ENCODE measurements at regions not wholly inside any gene's neighbourhood (a gene's known extent, or its start where the extent isn't known, plus 50 kb on each side); places are given as distances from the start of the nearest gene placed in this dataset.
"Not testable (repeated sequence)": the region's sequence is repeated elsewhere in the genome, so short reads cannot be mapped to it uniquely, and the experiment has no call there.

DNA sequence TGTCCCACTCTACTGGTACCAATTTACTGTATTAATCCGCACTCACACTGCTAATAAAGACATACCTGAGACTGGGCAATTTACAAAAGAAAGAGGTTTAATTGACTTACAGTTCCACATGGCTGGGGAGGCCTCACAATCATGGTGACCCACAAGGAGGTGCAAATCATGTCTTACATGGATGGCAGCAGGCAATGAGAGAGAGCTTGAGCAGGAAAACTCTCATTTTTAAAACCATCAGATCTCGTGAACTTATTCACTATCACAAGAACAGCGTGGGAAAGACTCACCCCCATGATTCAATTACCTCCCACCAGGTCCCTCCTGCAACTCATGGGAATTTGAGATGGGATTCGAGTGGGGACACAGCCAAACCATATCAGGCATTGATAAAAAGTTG, 298.5 kb downstream of the DUSP6 start:
- not testable (repeated sequence) for DNase-seq

DNA sequence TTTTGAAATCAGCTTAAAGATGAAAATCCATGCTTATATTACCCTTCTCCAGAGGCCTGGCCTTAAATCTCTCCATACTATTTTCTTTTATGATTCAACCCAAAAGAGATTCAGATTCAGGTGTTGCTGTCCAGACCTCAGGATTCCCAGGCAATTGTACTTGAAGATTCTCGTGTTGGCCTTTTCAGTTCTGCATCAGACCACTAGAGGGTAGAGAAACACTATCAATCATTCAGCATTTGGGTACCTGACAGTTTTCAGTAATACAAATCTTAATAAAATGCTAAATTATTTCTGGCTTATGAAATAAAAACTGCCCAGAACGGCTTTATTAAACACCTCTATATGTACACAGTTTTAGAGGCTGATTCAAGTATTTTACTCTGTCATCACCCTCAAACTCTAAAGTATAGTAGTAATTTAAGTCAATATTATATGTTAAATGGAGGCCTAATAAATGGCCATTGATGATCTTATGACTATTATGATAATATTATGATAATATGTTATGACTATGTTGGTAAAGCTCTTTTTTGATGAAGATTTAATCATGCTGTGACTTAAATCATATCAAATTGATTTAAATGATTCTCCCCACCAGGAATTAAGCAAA, 301.1 kb downstream of the DUSP6 start:
- peak; percentile 20 for DNase-seq

GRCh38 chr12:89047856-89048418, 304.4 kb downstream of the DUSP6 start:
- no peak for DNase-seq

DNA sequence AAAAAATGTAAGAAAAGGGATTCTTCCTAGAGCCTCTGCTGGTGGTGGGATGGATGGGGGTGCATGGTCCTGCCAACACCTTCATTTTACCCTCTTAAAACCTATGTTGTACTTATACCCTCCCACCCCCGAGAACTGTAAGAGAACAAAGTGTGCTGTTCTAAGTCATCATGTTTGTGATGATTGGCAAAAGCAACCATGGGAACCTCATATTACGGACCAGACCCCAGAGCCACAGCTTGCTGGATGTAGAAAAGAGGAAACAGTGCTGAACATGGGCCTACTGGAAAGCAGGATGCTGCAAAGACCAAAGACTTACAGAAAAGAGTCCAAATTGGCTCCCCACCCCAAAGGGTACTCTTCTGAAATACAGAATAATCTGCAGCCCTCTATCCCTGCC, 311.2 kb downstream of the DUSP6 start:
- DNase-seq: no peak

DNA sequence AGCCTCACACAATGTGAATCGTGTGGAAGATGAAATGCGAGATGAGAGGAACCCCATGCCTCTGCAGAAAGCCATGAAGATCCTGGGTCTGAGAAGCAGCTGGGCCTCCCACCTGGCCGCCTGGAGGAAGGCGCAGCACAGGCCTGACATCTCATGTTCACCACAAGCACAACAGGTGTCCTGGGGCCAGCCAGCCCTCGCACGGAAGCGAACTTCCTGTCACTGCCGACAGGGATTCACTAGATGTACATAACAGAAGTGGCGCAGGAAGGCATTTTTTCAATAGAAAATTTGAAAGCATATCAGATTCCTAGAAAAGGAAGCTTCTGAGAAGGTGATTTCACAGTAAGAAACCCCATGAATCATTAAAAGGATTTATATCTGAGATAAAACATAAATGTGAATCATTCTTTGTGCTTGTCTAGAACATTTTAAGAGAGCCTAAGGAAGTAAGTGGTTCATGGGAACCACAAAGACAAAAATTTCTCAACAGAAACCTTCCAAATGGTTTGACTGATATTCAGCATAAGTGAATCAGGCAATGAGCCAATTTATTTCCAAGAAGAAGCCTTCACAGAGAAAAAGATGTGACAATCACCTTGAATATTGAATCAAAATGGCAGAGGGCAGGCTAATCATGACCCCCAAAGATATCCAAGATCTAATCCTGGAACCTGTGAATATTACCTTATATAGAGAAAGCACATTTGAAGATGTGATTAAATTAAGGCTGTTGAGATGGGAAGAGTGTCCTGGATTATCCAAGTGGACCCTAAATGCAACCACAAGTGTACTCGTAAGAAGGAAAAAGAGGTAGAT, 311.9 kb downstream of the DUSP6 start:
- no peak for DNase-seq

DNA sequence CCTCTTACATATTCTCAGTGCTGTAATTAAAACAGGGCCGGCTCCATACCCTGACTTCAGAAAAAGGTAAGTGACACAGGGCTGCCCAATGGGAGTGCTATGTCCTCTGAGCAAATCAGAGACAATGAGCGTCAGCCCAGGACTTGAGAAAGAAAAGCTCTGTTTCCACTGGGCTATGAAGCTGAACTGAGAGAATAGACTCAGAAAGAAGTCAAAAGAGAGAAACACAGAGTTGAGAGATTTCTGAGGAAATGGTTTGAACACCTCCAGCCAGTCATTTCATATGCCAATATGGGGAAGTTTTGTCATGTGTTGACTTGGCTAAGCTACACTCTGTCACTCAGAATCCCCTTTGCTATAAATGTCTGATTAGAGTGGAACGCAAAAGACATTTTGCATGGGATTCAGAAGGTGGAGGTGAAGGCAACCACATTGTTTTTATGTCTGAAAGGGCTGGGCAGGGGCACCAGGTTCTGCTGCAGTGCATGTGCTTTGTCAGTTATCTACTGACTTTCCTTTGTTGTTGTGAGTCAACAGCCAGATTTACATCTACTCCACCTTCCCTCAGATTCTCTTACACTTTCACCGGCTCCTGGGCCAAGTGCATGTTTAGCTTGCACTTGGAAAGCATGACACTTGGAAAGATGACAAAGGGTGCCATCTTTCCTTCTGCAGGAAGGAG, 313.3 kb downstream of the DUSP6 start:
- DNase-seq: no peak

GRCh38 chr12:89033062-89033461, 319.2 kb downstream of the DUSP6 start:
- no peak for DNase-seq

DNA sequence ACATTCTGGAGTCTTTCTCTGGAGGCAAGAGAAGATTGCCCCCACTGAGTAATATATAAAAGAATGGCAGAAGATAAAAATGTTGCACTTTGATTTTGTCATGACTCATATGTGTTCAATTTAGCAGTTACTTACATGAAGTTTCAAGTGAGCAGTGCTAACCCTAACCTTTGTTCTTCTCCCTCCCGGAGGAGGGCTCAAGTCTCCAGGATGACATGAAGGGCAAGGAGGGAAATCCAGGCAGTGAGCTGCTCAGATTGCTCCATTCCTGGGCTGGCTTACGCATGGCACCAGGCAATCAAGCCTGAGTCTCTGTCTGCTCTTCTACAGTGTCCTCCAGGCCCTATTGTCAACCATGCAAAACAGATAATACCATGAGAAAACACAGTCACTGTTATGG, 322.3 kb downstream of the DUSP6 start:
- no peak for DNase-seq

- no peak for DNase-seq
These were observed 327.7 kb downstream of the DUSP6 start for GRCh38 chr12:89024580-89024979.

GRCh38 chr12:89023936-89024335, 328.4 kb downstream of the DUSP6 start:
- DNase-seq: no peak

GRCh38 chr12:89020689-89021088, 331.6 kb downstream of the DUSP6 start:
- no peak for DNase-seq

GRCh38 chr12:89020121-89020480, 332.2 kb downstream of the DUSP6 start:
- DNase-seq: no peak

- no peak for DNase-seq
These were observed 332.7 kb downstream of the DUSP6 start for GRCh38 chr12:89019439-89020120.

DNA sequence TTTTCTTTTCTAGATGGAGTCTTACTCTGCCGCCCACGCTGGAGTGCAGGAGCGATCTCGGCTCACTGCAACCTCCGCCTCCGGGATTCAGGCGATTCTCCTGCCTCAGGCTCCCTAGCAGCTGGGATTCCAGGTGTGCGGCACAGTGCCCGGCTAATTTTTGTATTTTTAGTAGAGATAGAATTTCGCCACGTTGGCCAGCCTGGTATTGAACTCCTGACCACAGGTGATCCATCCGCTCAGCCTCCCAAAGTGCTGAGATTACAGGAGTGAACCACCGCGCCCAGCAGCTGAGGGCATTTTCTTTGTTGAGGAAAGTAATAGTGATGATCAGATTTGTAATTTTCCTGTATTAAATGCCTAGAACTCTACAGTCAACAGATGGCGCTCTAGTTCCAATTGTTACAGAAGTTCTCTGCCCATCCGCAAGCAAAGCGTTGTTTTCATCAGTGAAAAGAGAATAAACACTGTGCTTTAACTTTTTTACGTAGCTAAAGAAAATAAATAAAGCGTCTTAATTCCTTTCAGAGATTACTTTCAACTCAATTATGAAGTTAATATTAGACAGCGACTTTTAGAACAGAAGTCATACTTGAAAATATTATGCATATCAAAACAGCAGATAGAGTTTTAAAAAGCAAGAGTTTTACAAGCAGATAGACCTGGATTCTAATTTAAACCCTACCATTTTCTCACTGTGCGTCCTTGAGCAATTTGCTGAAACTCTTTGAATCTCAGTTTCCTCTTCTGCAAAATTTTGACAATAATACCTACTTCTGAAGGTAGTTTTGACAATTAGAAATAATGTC, 335.1 kb downstream of the DUSP6 start:
- no peak for DNase-seq

DNA sequence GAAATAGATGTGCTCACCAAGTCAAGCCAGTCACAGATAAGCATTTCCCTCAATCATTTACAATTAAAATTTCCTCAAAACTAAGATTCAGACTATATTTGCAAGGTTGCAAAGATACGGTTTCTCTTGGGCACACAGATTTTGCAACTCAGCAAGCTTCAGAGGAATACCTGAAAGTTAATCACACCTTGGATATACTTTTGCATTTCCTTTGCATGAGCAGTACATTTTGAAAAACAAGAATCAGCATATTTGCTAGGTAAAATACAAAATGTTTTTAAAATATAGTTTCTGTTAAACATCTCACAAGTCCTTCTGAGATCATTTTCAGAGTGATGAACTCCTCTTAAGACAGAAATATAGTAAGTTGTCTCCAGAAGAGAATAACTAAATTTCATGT, 336.9 kb downstream of the DUSP6 start:
- DNase-seq: no peak

- no peak for DNase-seq
These were observed 353.9 kb downstream of the DUSP6 start for GRCh38 chr12:88998421-88998820.

GRCh38 chr12:88996200-88996788, 356.0 kb downstream of the DUSP6 start:
- no peak for DNase-seq

- DNase-seq: no peak
These were observed 357.3 kb downstream of the DUSP6 start for GRCh38 chr12:88994971-88995370.

DNA sequence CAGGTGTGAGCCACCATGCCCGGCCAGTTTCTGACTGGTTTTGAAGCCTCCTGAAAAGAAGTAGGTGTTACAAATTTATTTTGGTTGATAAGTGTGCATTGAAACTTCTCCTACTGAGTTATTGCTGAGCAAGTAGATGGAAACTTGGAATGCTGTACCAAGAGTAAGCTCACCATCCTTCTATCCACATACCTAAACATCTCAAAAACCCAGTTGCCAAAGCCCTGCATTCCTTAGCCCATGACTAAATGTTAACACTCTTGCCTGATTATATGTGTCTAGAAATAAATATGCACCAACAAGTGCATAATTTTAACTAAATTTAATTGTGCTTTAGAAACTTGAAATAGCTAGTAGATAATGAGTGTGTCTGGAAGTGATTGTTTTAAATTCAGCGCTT, 357.8 kb downstream of the DUSP6 start:
- DNase-seq: no peak

DNA sequence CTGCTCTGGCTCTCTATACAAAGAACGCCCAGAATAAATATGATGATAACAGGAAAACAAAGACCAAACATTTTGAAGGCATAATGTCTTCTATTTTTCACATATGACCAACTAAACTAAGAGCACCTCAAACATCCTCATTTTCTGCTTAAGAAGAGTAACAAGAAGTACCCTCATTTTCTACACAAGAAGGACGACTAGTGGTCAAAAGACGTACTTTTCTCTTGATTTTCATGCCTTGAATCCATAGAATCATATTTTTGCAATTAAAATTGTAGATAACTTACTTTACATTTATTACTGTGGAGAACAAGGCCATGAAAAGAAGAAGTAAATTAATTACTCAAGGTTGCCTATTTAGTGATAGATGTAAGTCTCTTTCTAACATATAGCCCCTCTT, 358.6 kb downstream of the DUSP6 start:
- DNase-seq: no peak

DNA sequence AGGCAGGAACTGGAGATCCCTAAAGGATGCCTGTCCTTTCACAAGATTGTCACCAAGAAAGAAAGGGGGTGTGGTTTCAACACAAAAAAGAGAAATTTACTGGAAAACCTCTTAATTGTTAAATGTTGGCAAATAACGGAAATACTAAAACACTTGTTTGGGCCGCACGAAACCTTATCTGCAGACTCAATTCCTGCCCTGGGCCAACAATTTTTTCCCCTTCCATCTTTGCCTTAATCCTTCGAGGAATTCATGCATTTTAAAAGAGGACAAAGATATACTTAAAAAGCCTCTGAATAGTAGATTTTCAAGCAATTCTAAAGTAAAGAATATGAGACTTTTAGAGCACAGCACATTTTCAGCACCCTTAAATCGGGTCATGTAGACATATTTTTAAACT, 366.2 kb downstream of the DUSP6 start:
- no peak for DNase-seq

- DNase-seq: no peak
These were observed 366.7 kb downstream of the DUSP6 start for GRCh38 chr12:88985631-88986030.

Measured in DMS79 (cell line).